GM18498 (cell line): ENCODE measurements at regions not wholly inside any gene's neighbourhood (a gene's known extent, or its start where the extent isn't known, plus 50 kb on each side); places are given as distances from the start of the nearest gene placed in this dataset.
A peak's percentile ranks its signal among the peaks of the same experiment; 100 is the strongest.
"Not testable (repeated sequence)": the region's sequence is repeated elsewhere in the genome, so short reads cannot be mapped to it uniquely, and the experiment has no call there.

Source experiments
- ATAC-seq: cut with Tn5 transposase; IDR thresholded peaks from one replicate; pipeline ENCODE4 v1.9.1; 2021; ENCODE audit warnings: mild to moderate bottlenecking, moderate library complexity; ENCODE audit not compliant: unreplicated experiment

- no peak for ATAC-seq
Observed at GRCh38 chr12:20105943-20106342, 262.4 kb upstream of the PDE3A start.

- ATAC-seq: no peak
Observed at GRCh38 chr12:20109676-20110075, 258.7 kb upstream of the PDE3A start.

GRCh38 chr12:20115371-20115770, 253.0 kb upstream of the PDE3A start:
- ATAC-seq: not testable (repeated sequence)

- ATAC-seq: no peak
Observed at GRCh38 chr12:20119596-20120402, 248.5 kb upstream of the PDE3A start.

GRCh38 chr12:20120403-20120725, 248.0 kb upstream of the PDE3A start:
- ATAC-seq: no peak

- no peak for ATAC-seq
Observed at GRCh38 chr12:20122274-20122673, 246.1 kb upstream of the PDE3A start.

GRCh38 chr12:20123465-20123864, 244.9 kb upstream of the PDE3A start:
- ATAC-seq: no peak

GRCh38 chr12:20125276-20125798, 243.0 kb upstream of the PDE3A start:
- no peak for ATAC-seq

- no peak for ATAC-seq
Observed at GRCh38 chr12:20126601-20127000, 241.7 kb upstream of the PDE3A start.

GRCh38 chr12:20127413-20127812, 240.9 kb upstream of the PDE3A start:
- ATAC-seq: no peak

- ATAC-seq: no peak
Observed at GRCh38 chr12:20128928-20129327, 239.4 kb upstream of the PDE3A start.

- no peak for ATAC-seq
Observed at GRCh38 chr12:20132818-20133217, 235.5 kb upstream of the PDE3A start.

GRCh38 chr12:20134652-20135051, 233.7 kb upstream of the PDE3A start:
- ATAC-seq: no peak

- no peak for ATAC-seq
Observed at GRCh38 chr12:20140751-20141150, 227.6 kb upstream of the PDE3A start.

GRCh38 chr12:20142316-20142715, 226.0 kb upstream of the PDE3A start:
- no peak for ATAC-seq

- ATAC-seq: no peak
Observed at GRCh38 chr12:20142956-20143355, 225.4 kb upstream of the PDE3A start.

GRCh38 chr12:20144341-20144740, 224.0 kb upstream of the PDE3A start:
- peak; percentile 57 for ATAC-seq

- ATAC-seq: no peak
Observed at GRCh38 chr12:20148241-20148640, 220.1 kb upstream of the PDE3A start.

- ATAC-seq: no peak
Observed at GRCh38 chr12:20150835-20151422, 217.4 kb upstream of the PDE3A start.

GRCh38 chr12:20154052-20154451, 214.3 kb upstream of the PDE3A start:
- no peak for ATAC-seq

GRCh38 chr12:20155374-20155773, 213.0 kb upstream of the PDE3A start:
- no peak for ATAC-seq

GRCh38 chr12:20160899-20161298, 207.4 kb upstream of the PDE3A start:
- ATAC-seq: not testable (repeated sequence)
